Breast epithelium (tissue), 4 donors: ENCODE measurements at regions not wholly inside any gene's neighbourhood (a gene's known extent, or its start where the extent isn't known, plus 50 kb on each side); places are given as distances from the start of the nearest gene placed in this dataset.

ENCODE experiments used
- DNase-seq, 2 donors: peaks; one replicate each; pipeline ENCODE4 v3.0.0-alpha.2; 2019; ENCODE audit warnings: low spot score in 2 of 2
- H3K27ac ChIP-seq, 2 donors: fragments of 200-600 bp; sonication (generic) in 1 of 2; one replicate each; pipeline ENCODE4 v1.5.1; 2016 to 2019; ENCODE audit warnings: mild to moderate bottlenecking in 1 of 2
- H3K27me3 ChIP-seq, 2 donors: fragments of 200-600 bp; sonication (generic) in 1 of 2; one replicate each; pipeline versions ENCODE4 v1.5.1 to v1.6.0; 2017 to 2019; ENCODE audit warnings: control low read depth in 1 of 2, mild to moderate bottlenecking in 1 of 2
- H3K36me3 ChIP-seq: fragments of 200-600 bp; one replicate; pipeline ENCODE4 v1.5.1; 2019
- H3K4me1 ChIP-seq, 2 donors: fragments of 200-600 bp; sonication (generic); one replicate each; pipeline ENCODE4 v1.5.1; 2016 to 2019; ENCODE audit warnings: control low read depth in 1 of 2
- H3K4me3 ChIP-seq, 3 donors: fragments of 200-600 bp; sonication (generic); 1 replicate in 2 of 3; 2 replicates in 1 of 3; pipeline ENCODE4 v1.5.1; 2016 to 2019; ENCODE audit warnings: mild to moderate bottlenecking in 3 of 3, moderate library complexity in 2 of 3
- H3K9me3 ChIP-seq, 2 donors: fragments of 200-600 bp; sonication (generic) in 1 of 2; one replicate each; pipeline ENCODE4 v1.5.1; 2016 to 2019; ENCODE audit warnings: control low read depth in 1 of 2
- POLR2A ChIP-seq: fragments of 450-650 bp; IDR thresholded peaks from one replicate; pipeline ENCODE4 v1.6.1; 2016; ENCODE audit warnings: antibody characterized with exemption, mild to moderate bottlenecking, moderate library complexity
- POLR2AphosphoS5 ChIP-seq, 3 donors: sonication (generic); formaldehyde crosslinking; IDR thresholded peaks; one replicate each; pipeline ENCODE4 v1.6.1; 2017; ENCODE audit warnings: antibody characterized with exemption in 3 of 3
- intact Hi-C: fragments of 100-400 bp; cut with DNase I; formaldehyde crosslinking; loops from one replicate; pipeline ENCODE4 v1.15.1; 2023; ENCODE audit warnings: low total_unique reads
- TF ChIP-seq, protein P1 (sequence below), 3 donors: fragments of 450-650 bp; IDR thresholded peaks; one replicate each; pipeline ENCODE4 v1.5.1; 2016 to 2017; ENCODE audit warnings: antibody characterized with exemption in 3 of 3, mild to moderate bottlenecking in 3 of 3, moderate library complexity in 3 of 3

DNA sequence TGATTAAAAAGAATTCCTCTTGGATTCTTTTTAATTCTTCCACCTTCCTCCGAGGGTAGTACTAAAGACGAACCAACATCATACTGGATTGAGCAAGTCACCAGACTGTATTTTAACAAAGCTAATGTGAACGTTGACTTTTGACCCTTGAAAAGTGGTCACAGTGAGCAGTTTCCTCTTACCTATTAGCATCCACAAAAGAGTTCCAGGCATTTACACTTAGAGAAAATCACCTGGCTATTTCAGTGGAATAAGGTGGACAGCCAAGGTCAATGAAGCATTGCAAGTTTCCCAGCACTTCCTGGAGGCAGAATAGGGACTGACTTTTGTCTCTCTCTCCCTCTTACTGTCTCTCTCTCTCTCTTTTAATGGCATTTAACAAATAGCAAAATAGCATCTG lies 145.1 kb upstream of the DAB2 start:
- Histone ChIP-seq H3K9me3 (no peaks in the 10 kb centered on the region), H3K4me3 (no peak overlapping the region), H3K36me3 (no peaks in the 10 kb centered on the region), H3K27me3 (no peaks in the 10 kb centered on the region), H3K4me1 (no peaks in the 10 kb centered on the region), H3K27ac (no peak overlapping the region)
- no peak for DNase-seq
- intact Hi-C loops, result no loop called here
- TF ChIP-seq, protein P1, sequence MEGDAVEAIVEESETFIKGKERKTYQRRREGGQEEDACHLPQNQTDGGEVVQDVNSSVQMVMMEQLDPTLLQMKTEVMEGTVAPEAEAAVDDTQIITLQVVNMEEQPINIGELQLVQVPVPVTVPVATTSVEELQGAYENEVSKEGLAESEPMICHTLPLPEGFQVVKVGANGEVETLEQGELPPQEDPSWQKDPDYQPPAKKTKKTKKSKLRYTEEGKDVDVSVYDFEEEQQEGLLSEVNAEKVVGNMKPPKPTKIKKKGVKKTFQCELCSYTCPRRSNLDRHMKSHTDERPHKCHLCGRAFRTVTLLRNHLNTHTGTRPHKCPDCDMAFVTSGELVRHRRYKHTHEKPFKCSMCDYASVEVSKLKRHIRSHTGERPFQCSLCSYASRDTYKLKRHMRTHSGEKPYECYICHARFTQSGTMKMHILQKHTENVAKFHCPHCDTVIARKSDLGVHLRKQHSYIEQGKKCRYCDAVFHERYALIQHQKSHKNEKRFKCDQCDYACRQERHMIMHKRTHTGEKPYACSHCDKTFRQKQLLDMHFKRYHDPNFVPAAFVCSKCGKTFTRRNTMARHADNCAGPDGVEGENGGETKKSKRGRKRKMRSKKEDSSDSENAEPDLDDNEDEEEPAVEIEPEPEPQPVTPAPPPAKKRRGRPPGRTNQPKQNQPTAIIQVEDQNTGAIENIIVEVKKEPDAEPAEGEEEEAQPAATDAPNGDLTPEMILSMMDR (IDR thresholded peaks at IDR 0.05), result no peak
- TF ChIP-seq POLR2AphosphoS5 (IDR thresholded peaks at IDR 0.05) (no peak), POLR2A (no peak)

DNA sequence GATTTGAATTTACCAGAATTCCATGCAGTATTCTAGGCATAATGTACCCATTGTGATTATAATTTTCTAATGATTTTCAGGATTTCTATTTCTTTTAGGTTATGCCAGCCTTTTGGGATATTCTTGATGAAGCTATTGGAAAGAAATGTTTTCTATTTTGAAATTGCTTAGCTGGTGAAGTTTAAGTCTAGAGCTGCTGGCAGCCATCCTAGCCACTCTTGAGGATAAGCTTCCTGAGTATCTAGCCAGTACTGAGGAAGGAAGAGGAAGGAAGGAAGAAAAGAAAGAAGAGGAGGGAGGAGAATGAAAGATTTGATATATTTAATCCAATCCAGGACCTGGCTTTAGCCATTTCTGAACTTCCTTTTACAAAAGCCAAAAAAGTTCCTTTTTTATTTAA lies 142.1 kb upstream of the DAB2 start:
- Histone ChIP-seq H3K36me3 (no peaks in the 10 kb centered on the region), H3K4me1 (no peaks in the 10 kb centered on the region), H3K4me3 (no peak overlapping the region), H3K27ac (no peak overlapping the region), H3K27me3 (no peaks in the 10 kb centered on the region), H3K9me3 (no peaks in the 10 kb centered on the region)
- TF ChIP-seq POLR2A (no peak), POLR2AphosphoS5 (IDR thresholded peaks at IDR 0.05) (no peak)
- TF ChIP-seq, protein P1 (IDR thresholded peaks at IDR 0.05), result no peak
- intact Hi-C loops, result no loop called here
- no peak for DNase-seq

DNA sequence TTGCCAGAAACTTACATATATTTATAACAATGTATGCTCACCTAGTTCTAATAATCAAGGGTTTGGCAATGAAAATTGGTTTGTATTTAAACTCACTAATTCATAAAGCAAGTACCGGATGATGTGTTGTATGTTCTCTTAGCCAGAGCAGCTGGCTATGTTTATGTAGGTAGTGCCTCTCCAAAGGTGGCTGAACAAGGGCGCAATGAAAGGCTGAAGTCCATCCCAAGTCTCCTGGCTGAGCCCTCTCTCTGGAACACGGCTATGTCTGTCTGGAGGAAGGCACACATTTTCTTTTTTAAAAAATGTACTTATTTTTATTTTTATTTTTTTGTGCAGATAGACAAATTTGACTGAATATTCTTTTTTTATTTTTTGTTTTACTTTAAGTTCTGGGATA lies 141.2 kb upstream of the DAB2 start:
- no peak for TF ChIP-seq POLR2AphosphoS5 (IDR thresholded peaks at IDR 0.05)
- TF ChIP-seq, protein P1 (IDR thresholded peaks at IDR 0.05), result no peak
- no peak for TF ChIP-seq POLR2A
- no peaks in the 10 kb centered on the region for H3K4me1 ChIP-seq
- no peaks in the 10 kb centered on the region for H3K36me3 ChIP-seq
- H3K9me3 ChIP-seq, result no peaks in the 10 kb centered on the region
- intact Hi-C loops, result no loop called here
- H3K27ac ChIP-seq, result no peak overlapping the region
- no peak for DNase-seq
- H3K4me3 ChIP-seq, result no peak overlapping the region
- H3K27me3 ChIP-seq, result no peaks in the 10 kb centered on the region

DNA sequence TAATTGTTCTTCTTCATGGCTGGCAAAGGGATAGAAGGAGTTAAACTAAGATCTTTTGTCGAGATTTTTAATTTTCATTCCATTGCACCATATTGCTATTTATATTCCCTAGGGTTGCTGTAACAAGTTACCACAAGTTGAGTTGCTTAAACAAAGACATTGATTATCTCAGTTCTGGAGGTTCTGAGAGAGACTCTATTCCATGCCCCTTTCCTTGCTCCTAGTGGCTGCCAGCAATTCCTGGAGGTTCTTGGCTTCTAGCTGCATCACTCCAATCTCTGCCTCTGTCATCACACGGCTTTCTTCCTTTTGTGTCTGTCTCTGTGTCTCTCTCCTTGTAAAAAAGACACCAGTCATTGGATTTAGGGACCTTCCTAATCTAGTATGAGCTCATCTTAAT lies 136.6 kb upstream of the DAB2 start:
- intact Hi-C loops, result no loop called here
- H3K9me3 ChIP-seq, result no peaks in the 10 kb centered on the region
- DNase-seq, result no peak
- no peaks in the 10 kb centered on the region for H3K36me3 ChIP-seq
- no peaks in the 10 kb centered on the region for H3K4me1 ChIP-seq
- H3K27me3 ChIP-seq, result no peaks in the 10 kb centered on the region
- TF ChIP-seq POLR2AphosphoS5 (IDR thresholded peaks at IDR 0.05) (no peak), POLR2A (no peak)
- TF ChIP-seq, protein P1 (IDR thresholded peaks at IDR 0.05), result no peak
- H3K4me3 ChIP-seq, result no peak overlapping the region
- no peak overlapping the region for H3K27ac ChIP-seq

DNA sequence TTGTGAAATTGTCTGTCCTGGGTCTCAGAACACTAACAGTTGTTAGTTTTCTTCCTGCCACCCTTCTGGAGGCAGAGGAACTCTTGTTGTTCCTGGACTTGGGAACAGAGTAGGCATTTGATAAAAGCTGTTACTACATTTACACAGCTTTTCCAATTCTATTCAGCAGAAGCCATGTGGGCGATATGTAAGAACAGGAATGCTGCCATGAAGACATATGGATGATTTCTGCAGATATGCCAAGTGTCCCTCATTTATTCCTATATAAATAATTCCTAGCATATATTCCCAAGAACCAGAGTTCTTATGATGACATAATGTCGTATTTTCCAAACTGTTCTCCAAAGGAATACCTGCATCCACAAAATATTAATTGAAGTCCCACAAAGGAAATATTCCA lies 135.9 kb upstream of the DAB2 start:
- Histone ChIP-seq H3K9me3 (no peaks in the 10 kb centered on the region), H3K27ac (no peak overlapping the region), H3K27me3 (no peaks in the 10 kb centered on the region), H3K36me3 (no peaks in the 10 kb centered on the region), H3K4me3 (no peak overlapping the region), H3K4me1 (no peaks in the 10 kb centered on the region)
- no peak for DNase-seq
- no peak for TF ChIP-seq POLR2A
- TF ChIP-seq, protein P1 (IDR thresholded peaks at IDR 0.05), result no peak
- TF ChIP-seq POLR2AphosphoS5 (IDR thresholded peaks at IDR 0.05), result no peak
- intact Hi-C loops, result no loop called here
